Keratinocyte (primary cell): ENCODE measurements at regions not wholly inside any gene's neighbourhood (a gene's known extent, or its start where the extent isn't known, plus 50 kb on each side); places are given as distances from the start of the nearest gene placed in this dataset.

Experiments used
- CTCF ChIP-seq, 3 experiments: IDR thresholded peaks in 1 of 3; conservative IDR thresholded peaks in 1 of 3; optimal IDR thresholded peaks in 1 of 3; 2 replicates in 2 of 3; 3 replicates in 1 of 3; pipeline versions ENCODE3 to v1.5.1; 2011; ENCODE audit warnings: low read length in 3 of 3, mild to moderate bottlenecking in 3 of 3, moderate library complexity in 2 of 3, control low read depth in 1 of 3, inconsistent platforms in 1 of 3; ENCODE audit not compliant: insufficient read depth in 2 of 3; ENCODE audit errors: extremely low read depth in 1 of 3
- EZH2 ChIP-seq: IDR thresholded peaks from one replicate; pipeline ENCODE4 v1.6.1; 2012; ENCODE audit warnings: inconsistent platforms, mild to moderate bottlenecking, low read length, moderate library complexity

- TF ChIP-seq CTCF (optimal IDR thresholded peaks at IDR 0.05 in 1 of 3, IDR thresholded peaks at IDR 0.05 in 1 of 3, conservative IDR thresholded peaks at IDR 0.05 in 1 of 3; ENCODE audit: extremely low read depth in 1 of 3, insufficient read depth in 2 of 3, low read length in 3 of 3) (no peak), EZH2 (no peak)
Measured at GRCh38 chr6:105995391-105995865, 90.7 kb upstream of the PRDM1 start.
